Activated CD4-positive, CD25-positive, alpha-beta regulatory T cell treated with anti-CD3 and anti-CD28 coated beads, Interleukin-2, amount 50 U/mL, for 72 hours (primary cell): ENCODE measurements at regions not wholly inside any gene's neighbourhood (a gene's known extent, or its start where the extent isn't known, plus 50 kb on each side); places are given as distances from the start of the nearest gene placed in this dataset.
"Not testable (repeated sequence)": the region's sequence is repeated elsewhere in the genome, so short reads cannot be mapped to it uniquely, and the experiment has no call there.

Experiments used
- DNase-seq: peaks from one replicate; pipeline ENCODE4 v3.0.0; 2021

DNA sequence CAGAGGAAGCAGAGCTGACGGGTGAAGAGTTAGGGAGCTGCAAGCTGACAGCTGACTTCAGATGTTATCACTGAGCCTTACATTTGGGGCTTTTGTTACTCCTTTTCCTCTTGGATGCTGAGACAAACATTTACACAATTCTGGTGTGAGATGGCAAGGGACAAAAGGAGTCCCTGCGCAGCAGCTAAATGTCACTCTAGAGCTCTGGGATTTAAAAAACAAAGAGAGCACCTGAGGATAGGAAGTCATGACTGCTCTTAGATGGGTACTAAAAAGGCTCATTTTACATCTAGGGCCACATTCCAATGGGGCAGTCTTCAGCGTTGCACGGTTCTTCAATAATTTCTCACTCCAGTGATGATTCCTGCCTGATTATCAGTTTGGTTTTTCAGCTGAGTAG is 204.5 kb downstream of the RAB38 start:
- no peak for DNase-seq

DNA sequence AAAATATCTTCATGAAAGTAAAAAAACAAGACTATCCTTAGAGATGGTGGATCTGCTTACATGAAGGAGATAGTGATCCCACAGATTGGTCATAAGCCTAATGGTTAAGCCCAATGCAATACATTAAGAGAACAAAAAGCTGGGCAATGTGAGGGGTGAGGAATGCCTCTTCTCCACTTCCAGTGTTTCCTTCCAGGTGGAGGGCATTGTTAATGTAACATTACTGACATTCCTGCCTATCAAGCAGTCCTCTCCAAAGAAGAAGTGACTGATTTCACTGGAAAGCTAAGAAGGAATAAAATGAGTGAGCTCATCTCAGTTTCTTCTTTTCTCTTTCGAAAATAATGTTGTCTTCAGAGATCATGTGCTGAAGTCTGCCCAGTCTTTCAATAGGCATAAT is 207.8 kb downstream of the RAB38 start:
- DNase-seq: no peak

GRCh38 chr11:87966694-87967093 is 208.5 kb downstream of the RAB38 start:
- DNase-seq: no peak

GRCh38 chr11:87966216-87966615 is 209.0 kb downstream of the RAB38 start:
- DNase-seq: no peak

DNA sequence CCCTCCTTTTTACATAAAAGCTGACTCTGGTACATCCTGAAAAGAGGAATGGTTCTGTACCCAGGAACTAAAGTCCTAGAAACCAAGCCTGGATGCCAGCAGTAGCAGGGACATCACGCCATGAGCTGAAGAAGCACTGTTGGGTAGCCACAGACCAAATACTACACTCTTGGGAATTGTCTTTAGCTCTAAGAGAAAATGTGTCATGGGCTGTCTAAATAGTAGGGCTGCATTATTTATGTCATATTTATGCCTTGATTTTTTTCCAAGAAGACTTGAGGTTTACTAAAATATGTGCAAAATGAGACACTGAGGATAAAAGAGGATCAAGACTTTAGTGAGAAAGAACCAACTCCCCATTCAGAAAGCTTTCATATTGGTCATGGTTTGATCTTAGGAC is 213.6 kb downstream of the RAB38 start:
- DNase-seq: no peak

DNA sequence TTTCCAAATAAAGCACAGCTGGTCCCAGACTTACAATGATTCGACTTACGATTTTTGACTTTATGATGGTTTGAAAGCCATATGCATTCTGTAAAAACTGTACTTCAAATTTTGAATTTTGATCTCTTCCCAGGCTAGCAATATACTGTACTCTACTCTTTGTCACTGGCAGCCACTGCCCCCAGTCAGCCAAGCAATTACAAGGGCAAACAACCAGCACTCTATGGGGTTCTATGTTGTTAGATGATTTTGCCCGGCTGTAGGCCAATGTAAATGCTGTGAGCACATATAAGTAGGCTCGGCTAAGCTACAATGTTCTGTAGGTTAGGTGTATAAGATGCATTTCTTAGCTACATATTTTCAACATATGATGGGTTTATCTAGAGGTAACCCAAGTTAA is 217.3 kb downstream of the RAB38 start:
- no peak for DNase-seq

- DNase-seq: no peak
These were observed 220.8 kb downstream of the RAB38 start for GRCh38 chr11:87954476-87954875.

GRCh38 chr11:87942786-87943185 is 232.5 kb downstream of the RAB38 start:
- DNase-seq: no peak

DNA sequence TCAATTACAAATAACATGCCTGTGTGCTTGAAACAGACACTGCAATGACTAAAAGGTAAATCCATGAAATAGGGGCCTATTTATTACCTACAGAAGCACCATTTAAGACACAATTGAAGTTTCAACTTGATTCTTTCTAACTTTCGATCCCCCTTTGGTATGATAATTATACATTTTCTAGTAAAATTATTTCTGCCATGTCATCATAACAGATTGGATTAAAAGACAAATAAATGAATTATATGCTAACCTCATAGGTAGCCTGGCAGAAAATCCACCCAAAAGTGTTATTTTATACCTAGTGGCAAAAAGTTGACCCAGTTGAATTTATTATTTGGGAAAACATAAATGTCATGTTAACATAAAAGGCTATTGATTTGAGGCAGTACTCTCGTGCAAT is 241.1 kb downstream of the RAB38 start:
- no peak for DNase-seq

DNA sequence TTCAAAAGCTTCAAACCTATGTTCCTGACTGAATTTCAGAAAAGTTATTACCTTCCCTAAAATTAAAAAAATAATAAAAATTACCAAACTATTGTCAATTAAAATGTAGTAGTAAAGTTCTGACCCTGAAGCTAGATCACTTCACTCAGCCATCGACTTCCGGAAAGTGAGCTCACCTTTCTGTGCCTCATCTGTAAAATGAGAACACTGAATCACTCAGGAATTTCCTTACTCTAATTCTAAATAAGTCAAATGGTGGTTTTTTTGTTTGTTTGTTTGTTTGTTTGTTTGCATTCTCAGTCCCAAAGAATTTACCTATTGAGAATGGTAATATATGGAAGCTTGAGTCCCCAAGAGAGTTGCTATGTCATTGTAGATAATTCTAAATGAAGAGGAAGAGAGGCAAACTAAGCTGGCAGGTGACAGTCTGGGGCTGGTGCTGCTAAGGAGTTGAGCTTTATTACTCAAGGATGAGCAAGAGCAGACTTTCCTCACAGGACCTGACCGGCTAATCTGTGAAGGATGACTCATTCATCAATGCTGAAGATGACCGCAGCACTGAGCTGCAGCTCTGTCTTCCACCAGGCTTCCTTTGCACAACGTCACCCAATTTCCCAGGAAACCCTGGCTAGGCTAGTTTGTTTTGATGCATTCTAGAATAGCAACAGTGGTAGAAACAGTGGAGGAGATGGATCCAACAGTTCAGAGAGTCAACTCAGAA is 248.8 kb downstream of the RAB38 start:
- no peak for DNase-seq

DNA sequence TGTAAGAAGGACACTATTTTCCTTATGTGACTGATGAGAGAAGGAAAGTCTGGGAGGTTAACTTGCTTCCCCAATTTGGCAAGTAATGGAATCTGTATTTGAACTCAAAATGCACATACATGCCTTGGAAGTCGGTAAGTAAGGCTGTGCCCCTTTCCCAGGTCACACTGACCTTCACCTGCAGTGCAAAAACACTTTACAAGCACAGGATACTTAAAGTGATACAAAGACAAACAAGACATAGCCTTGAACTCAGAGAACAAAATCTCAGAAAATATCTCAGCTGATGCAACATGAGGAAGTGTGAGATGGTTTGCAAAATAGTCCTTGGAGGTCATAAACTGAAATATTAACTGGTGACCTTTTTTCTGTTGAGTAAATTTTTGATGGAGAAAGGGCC is 251.1 kb downstream of the RAB38 start:
- DNase-seq: no peak

DNA sequence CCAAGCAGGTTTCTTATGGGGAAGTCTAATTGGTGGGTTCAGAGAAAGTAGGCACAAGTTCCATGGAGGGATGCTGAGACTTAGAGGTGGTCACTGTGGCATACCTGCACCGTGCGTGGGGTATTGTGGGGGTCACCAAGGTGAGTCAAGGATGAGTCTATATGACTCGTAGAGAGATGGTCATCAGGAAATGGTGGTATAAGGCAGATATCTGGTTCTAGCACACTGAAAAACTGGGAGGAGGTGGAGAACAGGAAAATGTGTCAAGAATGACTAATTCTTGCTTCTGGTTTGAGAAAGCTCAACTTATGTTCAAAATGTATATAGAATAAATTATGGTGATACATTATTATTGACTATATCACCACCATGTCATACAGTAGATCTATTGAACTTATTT is 258.1 kb downstream of the RAB38 start:
- no peak for DNase-seq

DNA sequence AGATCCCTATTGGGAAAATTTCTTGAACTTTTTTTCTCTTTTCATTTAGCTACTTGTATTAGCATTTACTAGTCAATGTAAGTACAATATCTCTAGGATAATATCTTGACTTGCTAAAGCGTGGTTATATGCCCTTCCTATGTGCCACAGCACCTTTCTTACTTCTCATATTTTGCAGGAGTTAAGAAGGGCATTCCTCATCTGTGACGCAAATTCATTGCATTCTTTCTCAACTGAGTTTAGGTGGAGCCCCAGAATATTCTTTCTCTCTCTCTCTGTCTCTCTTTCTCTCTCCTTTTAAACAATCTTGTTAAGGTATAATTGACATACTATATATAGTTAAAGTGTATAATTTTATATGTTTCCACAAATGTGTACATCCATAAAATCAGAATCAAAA is 266.1 kb downstream of the RAB38 start:
- no peak for DNase-seq

DNA sequence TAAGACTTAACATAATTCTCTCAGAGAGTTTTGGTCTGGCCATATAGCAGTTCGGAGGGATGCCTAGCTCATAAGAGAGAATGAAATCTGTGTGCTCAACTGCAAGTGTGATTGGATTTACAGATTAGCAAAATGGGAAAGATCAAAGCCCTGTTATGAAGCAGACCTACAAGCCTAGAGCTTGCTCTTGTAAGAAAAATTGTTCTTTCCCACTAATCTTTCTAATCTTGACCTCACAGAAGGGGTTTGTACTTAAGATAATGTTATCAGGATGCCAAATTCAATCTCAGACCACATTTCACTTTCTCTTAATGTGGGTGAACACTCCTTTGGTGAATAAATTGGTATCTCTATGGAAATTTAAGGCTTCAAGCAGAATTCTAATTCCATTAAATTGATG is 267.2 kb downstream of the RAB38 start:
- no peak for DNase-seq

GRCh38 chr11:87903345-87903744 is 271.9 kb downstream of the RAB38 start:
- no peak for DNase-seq

DNA sequence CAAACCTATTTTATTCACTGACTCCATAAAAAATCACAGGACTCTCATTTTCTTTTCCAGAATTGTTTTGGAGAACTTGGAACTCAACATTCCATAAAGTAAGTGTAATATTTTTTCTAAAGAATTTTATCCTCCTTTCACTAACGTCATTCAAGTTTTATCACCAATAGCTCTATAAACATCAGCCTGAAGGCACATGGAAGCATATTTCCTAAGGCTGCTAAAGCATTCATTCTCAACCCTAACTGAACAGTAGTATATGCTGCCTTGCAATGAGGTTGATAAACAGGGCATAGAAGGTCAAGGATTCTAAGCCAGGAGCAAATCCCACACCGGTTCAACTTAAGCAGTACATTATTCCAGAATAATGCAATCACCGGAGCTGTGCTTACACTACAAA is 273.9 kb downstream of the RAB38 start:
- no peak for DNase-seq

DNA sequence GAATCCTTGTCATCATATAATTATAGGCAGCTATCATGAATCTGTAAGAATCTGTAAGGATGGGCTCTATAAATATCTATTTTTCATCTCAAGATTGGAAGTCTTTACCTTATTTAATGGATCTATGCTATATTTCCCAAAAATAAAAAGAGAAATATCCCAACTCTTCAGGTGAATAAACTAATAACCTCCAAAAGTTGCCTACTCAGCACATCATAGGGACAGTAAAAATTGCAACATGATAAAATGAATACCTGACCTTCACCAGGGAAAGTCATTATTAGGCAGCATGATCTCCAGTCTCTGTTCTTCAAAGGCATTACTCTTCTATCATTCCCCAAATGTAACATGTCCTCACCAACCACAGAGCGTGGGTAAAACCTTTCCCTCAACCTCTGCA is 277.3 kb downstream of the RAB38 start:
- no peak for DNase-seq

DNA sequence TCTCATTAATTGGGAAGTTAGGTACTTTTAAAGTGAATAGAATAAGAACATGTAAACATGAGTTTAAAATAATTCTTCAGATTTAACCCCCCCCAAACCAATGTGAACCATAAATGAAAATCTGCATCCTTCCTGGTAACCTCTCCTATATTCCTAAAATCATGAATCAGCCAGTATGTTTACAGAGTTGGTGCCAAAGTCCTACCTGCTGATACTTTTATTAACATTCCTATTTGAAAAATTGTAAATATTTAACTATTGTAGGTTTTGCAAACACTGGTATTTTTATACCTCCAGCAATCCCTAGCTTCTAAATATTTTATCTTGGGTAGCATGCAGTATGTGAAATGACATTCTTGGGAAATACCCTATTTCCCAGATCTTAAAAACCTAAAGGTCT is 278.2 kb downstream of the RAB38 start:
- no peak for DNase-seq

- no peak for DNase-seq
These were observed 280.3 kb downstream of the RAB38 start for GRCh38 chr11:87894961-87895360.

- DNase-seq: no peak
These were observed 283.0 kb downstream of the RAB38 start for GRCh38 chr11:87892291-87892690.

GRCh38 chr11:87889126-87889525 is 286.1 kb downstream of the RAB38 start:
- no peak for DNase-seq

GRCh38 chr11:87885084-87885483 is 290.2 kb downstream of the RAB38 start:
- DNase-seq: not testable (repeated sequence)

DNA sequence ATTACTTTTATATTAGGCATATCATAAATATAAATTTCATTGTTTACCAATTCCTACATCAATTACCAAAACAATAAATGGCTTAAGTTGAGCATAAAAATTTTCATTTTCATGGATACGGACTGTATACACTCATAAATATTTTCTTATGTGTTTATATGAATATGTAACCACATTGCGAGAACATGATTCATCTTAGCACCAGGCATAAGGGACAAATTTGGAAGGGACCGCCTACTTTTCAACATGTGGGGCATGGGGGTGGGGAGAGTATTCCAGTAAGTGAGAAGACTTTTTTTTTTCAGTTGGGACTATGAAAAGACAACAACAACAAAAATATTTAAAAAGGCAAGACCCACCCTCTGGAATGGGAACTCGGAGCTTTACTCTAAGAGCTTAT is 296.1 kb downstream of the RAB38 start:
- no peak for DNase-seq

- no peak for DNase-seq
These were observed 296.8 kb downstream of the RAB38 start for GRCh38 chr11:87878373-87878825.

GRCh38 chr11:87871056-87871455 is 304.2 kb downstream of the RAB38 start:
- DNase-seq: no peak

DNA sequence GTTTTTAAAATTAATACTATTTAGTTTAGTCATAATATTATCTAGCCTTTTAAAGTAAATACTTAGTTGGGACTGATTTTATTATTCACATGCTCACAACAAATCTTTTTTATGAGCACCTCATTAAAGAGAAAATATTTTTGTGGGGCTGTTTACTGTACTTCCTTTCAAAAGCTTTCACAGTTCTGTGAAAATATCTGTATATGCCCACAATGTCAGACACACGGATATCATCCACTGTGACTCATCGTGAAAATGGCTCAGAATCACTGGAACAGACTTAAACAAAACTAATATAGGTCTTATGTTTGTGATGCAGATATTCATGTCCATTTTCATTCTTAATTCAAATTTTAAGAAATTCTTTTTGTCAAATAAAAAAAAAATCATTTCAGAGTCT is 305.2 kb downstream of the RAB38 start:
- DNase-seq: no peak
